ENCODE measurements at regions not wholly inside any gene's neighbourhood (a gene's known extent, or its start where the extent isn't known, plus 50 kb on each side); places are given as distances from the start of the nearest gene placed in this dataset.

DNA sequence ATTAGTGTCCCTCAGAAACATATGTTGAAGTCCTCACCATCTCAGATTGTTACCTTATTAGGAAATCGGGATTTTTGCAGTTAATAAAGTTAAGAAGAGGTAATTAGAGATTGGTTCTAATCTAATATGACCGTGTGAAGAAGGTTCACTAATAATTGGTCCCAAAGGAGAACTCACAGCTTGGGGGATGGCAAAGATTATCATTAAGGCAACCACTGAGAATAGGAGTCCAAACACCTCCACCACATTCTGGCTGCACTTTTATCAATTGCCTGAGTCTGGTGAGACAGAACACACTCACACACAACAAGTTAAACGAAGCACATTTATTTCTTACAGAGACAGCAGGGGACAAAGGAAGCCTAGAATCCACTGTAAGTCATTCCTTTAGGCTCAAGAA lies 94.9 kb upstream of the PRDM9 start:
- TF ChIP-seq CTCF (conservative IDR thresholded peaks at IDR 0.05 in 1 of 2, IDR thresholded peaks at IDR 0.05 in 1 of 2; ENCODE audit: extremely low read depth in 1 of 2, insufficient read depth in 1 of 2, low read depth in 1 of 2, low read length in 2 of 2) (no peak), EZH2 (IDR thresholded peaks at IDR 0.05; ENCODE audit: borderline replicate concordance, low read length) (no peak)

All from mammary epithelial cell (primary cell).